ENCODE measurements at regions not wholly inside any gene's neighbourhood (a gene's known extent, or its start where the extent isn't known, plus 50 kb on each side); places are given as distances from the start of the nearest gene placed in this dataset.

DNA sequence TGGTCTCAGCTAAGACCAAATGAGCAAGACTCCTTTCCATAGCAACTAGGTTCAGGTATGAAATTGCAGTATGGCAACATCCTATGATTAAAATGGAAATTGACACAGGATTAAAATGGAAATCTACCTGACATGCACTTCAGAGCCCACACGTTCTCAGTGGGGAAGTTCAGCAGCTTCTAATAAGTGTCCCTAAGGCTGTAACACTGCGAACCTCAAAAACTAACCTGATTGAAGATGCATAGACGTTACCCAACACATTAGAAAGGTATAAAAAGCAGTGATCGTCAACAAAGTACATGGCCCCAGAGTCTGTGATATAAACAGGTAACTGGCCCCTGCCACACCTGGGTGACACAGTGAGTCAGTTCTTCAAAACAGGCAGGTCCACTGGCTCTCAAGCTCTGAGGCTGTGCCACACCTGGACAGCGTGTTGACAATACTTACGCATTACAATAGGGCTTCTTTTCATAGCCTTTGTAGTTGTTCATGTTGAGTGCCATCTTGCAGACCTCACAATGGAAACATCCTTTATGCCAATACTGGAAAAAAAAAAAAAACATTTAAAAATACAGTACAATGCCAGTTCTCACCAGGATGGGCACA, 274.9 kb upstream of the NEBL start:
- ATAC-seq (ENCODE audit: insufficient read depth, low read depth) (no peak), DNase-seq (no peak)
- no peak overlapping the region for H2AFZ ChIP-seq (ENCODE audit: low read depth, low read length)
- no peak overlapping the region for H3K9ac ChIP-seq (ENCODE audit: low read depth, low read length)
- H3K9me3 ChIP-seq (ENCODE audit: insufficient read depth, low read length, severe bottlenecking) = no peaks in the 10 kb centered on the region
- H3K4me2 ChIP-seq (ENCODE audit: insufficient read depth, low read length) = no peak overlapping the region
- H3K36me3 ChIP-seq (ENCODE audit: insufficient read depth, low read length) = no peaks in the 10 kb centered on the region
- H3K27me3 ChIP-seq (ENCODE audit: insufficient read depth, low read length, poor library complexity) = no peaks in the 10 kb centered on the region
- no peaks in the 10 kb centered on the region for H3K4me1 ChIP-seq (ENCODE audit: insufficient read depth, low read length)
- no peak overlapping the region for H3K4me3 ChIP-seq (ENCODE audit: low read depth in 1 of 2, low read length in 2 of 2)
- TF ChIP-seq EZH2 (IDR thresholded peaks at IDR 0.05; ENCODE audit: borderline replicate concordance, low read depth, low read length, severe bottlenecking) = no peak
- TF ChIP-seq, protein P1, sequence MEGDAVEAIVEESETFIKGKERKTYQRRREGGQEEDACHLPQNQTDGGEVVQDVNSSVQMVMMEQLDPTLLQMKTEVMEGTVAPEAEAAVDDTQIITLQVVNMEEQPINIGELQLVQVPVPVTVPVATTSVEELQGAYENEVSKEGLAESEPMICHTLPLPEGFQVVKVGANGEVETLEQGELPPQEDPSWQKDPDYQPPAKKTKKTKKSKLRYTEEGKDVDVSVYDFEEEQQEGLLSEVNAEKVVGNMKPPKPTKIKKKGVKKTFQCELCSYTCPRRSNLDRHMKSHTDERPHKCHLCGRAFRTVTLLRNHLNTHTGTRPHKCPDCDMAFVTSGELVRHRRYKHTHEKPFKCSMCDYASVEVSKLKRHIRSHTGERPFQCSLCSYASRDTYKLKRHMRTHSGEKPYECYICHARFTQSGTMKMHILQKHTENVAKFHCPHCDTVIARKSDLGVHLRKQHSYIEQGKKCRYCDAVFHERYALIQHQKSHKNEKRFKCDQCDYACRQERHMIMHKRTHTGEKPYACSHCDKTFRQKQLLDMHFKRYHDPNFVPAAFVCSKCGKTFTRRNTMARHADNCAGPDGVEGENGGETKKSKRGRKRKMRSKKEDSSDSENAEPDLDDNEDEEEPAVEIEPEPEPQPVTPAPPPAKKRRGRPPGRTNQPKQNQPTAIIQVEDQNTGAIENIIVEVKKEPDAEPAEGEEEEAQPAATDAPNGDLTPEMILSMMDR (IDR thresholded peaks at IDR 0.05; ENCODE audit: borderline replicate concordance, extremely low read depth, low read length, poor library complexity, severe bottlenecking) = no peak
- no peaks in the 10 kb centered on the region for H4K20me1 ChIP-seq (ENCODE audit: insufficient read depth, low read length)
- no peaks in the 10 kb centered on the region for H3K79me2 ChIP-seq (ENCODE audit: insufficient read depth, low read length)
- H3K27ac ChIP-seq (ENCODE audit: low read length) = no peak overlapping the region

GRCh38 chr10:21171197-21171935, 274.3 kb upstream of the NEBL start:
- Histone ChIP-seq H3K4me3 (ENCODE audit: low read depth in 1 of 2, low read length in 2 of 2) (no peak overlapping the region), H3K79me2 (ENCODE audit: insufficient read depth, low read length) (no peaks in the 10 kb centered on the region), H3K9ac (ENCODE audit: low read depth, low read length) (no peak overlapping the region), H4K20me1 (ENCODE audit: insufficient read depth, low read length) (no peaks in the 10 kb centered on the region), H3K4me1 (ENCODE audit: insufficient read depth, low read length) (no peaks in the 10 kb centered on the region), H3K27me3 (ENCODE audit: insufficient read depth, low read length, poor library complexity) (no peaks in the 10 kb centered on the region), H3K9me3 (ENCODE audit: insufficient read depth, low read length, severe bottlenecking) (no peaks in the 10 kb centered on the region), H2AFZ (ENCODE audit: low read depth, low read length) (no peak overlapping the region), H3K27ac (ENCODE audit: low read length) (no peak overlapping the region), H3K36me3 (ENCODE audit: insufficient read depth, low read length) (no peaks in the 10 kb centered on the region), H3K4me2 (ENCODE audit: insufficient read depth, low read length) (no peak overlapping the region)
- DNase-seq (no peak), ATAC-seq (ENCODE audit: insufficient read depth, low read depth) (no peak)
- TF ChIP-seq EZH2 (IDR thresholded peaks at IDR 0.05; ENCODE audit: borderline replicate concordance, low read depth, low read length, severe bottlenecking) = no peak
- TF ChIP-seq, protein P1 (IDR thresholded peaks at IDR 0.05; ENCODE audit: borderline replicate concordance, extremely low read depth, low read length, poor library complexity, severe bottlenecking) = peak; percentile 21

DNA sequence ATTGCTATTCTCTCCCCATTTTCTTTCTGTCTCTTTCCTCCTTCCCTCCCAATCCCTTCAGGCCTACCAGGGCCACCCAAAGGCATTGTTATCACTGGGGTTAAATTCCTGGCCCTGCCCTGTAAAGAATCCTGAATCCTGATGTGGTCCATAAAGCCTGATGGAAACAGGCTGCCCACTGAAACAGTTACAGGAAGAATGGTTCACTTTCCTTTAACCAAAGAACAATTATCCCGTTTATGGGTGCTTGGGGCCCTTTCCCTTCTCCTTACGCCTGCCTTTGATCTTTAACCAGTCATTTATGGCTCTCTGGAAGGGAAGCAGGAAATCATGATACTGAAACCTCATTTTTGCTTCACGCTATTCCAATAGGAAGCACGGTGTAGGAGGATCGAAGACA, 273.1 kb upstream of the NEBL start:
- Histone ChIP-seq H3K36me3 (ENCODE audit: insufficient read depth, low read length) (no peaks in the 10 kb centered on the region), H4K20me1 (ENCODE audit: insufficient read depth, low read length) (no peaks in the 10 kb centered on the region), H3K4me3 (ENCODE audit: low read depth in 1 of 2, low read length in 2 of 2) (no peak overlapping the region), H3K9me3 (ENCODE audit: insufficient read depth, low read length, severe bottlenecking) (no peaks in the 10 kb centered on the region), H2AFZ (ENCODE audit: low read depth, low read length) (no peak overlapping the region), H3K4me1 (ENCODE audit: insufficient read depth, low read length) (no peaks in the 10 kb centered on the region), H3K27me3 (ENCODE audit: insufficient read depth, low read length, poor library complexity) (no peaks in the 10 kb centered on the region), H3K27ac (ENCODE audit: low read length) (no peak overlapping the region), H3K79me2 (ENCODE audit: insufficient read depth, low read length) (no peaks in the 10 kb centered on the region), H3K9ac (ENCODE audit: low read depth, low read length) (no peak overlapping the region), H3K4me2 (ENCODE audit: insufficient read depth, low read length) (no peak overlapping the region)
- DNase-seq (no peak), ATAC-seq (ENCODE audit: insufficient read depth, low read depth) (no peak)
- no peak for TF ChIP-seq EZH2 (IDR thresholded peaks at IDR 0.05; ENCODE audit: borderline replicate concordance, low read depth, low read length, severe bottlenecking)
- TF ChIP-seq, protein P1 (IDR thresholded peaks at IDR 0.05; ENCODE audit: borderline replicate concordance, extremely low read depth, low read length, poor library complexity, severe bottlenecking) = no peak

Data from DND-41 (cell line).